ENCODE measurements at regions not wholly inside any gene's neighbourhood (a gene's known extent, or its start where the extent isn't known, plus 50 kb on each side); places are given as distances from the start of the nearest gene placed in this dataset.

DNA sequence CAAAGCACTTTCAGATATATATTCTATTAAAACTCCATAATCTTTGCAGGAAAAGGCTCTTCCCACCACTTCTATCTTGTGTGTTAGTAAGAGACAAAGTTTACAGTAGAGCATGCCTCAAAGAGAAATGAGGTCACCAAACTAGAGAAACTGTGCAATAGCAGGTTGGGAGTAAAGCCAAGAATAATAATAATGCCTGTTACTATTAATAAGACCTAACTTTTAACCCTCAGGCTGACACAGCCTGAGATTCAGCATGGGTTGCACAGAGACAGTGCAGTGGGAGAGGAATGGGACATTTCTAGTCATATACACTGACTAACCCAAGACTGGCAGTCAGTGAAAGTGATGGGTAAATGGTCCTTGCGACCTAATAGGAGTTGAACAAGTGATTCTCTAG lies 320.2 kb upstream of the NFIA start:
- Histone ChIP-seq H3K9me3 (ENCODE audit: control insufficient read depth, insufficient read depth, low read depth, low read length) (no peaks in the 10 kb centered on the region), H3K4me1 (ENCODE audit: control insufficient read depth, insufficient read depth, low read length) (no peaks in the 10 kb centered on the region), H3K36me3 (ENCODE audit: control insufficient read depth in 2 of 2, insufficient read depth in 1 of 2, low read length in 2 of 2) (no peaks in the 10 kb centered on the region), H3K4me3 (ENCODE audit: low read depth, low read length) (no peak overlapping the region), H3K27ac (ENCODE audit: extremely low read depth, low read depth, low read length) (no peak overlapping the region)
- ChIA-PET CTCF (interaction anchor here (1.2 kb wide), 1 partner anchor 786 kb away, joined by 4 read pairs; no protein-coding TSS in a partner anchor), POLR2A (no interaction called here)
- TF ChIP-seq KLF16 (tag by site-specific recombination; IDR thresholded peaks at IDR 0.05) (no peak), ZNF747 (tag by site-specific recombination; IDR thresholded peaks at IDR 0.05) (no peak)
- TF ChIP-seq, protein P1, sequence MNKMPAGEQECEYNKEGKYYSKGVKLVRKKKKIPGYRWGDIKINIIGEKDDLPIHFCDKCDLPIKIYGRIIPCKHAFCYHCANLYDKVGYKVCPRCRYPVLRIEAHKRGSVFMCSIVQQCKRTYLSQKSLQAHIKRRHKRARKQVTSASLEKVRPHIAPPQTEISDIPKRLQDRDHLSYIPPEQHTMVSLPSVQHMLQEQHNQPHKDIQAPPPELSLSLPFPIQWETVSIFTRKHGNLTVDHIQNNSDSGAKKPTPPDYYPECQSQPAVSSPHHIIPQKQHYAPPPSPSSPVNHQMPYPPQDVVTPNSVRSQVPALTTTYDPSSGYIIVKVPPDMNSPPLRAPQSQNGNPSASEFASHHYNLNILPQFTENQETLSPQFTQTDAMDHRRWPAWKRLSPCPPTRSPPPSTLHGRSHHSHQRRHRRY (tag by site-specific recombination; IDR thresholded peaks at IDR 0.05) = no peak

- Histone ChIP-seq H3K4me1 (ENCODE audit: control insufficient read depth, insufficient read depth, low read length) (no peaks in the 10 kb centered on the region), H3K27ac (ENCODE audit: extremely low read depth, low read depth, low read length) (no peak overlapping the region), H3K9me3 (ENCODE audit: control insufficient read depth, insufficient read depth, low read depth, low read length) (no peaks in the 10 kb centered on the region), H3K4me3 (ENCODE audit: low read depth, low read length) (no peak overlapping the region), H3K36me3 (ENCODE audit: control insufficient read depth in 2 of 2, insufficient read depth in 1 of 2, low read length in 2 of 2) (no peaks in the 10 kb centered on the region)
- ChIA-PET CTCF (interaction anchor here (1.1 kb wide), 1 partner anchor 783 kb away, joined by 5 read pairs; no protein-coding TSS in a partner anchor), POLR2A (no interaction called here)
- TF ChIP-seq ZNF791 (tag by site-specific recombination; IDR thresholded peaks at IDR 0.05) (no peak), ZNF302 (tag by site-specific recombination; IDR thresholded peaks at IDR 0.05; ENCODE audit: low read depth) (no peak), AEBP2 (tag by site-specific recombination; IDR thresholded peaks at IDR 0.05; ENCODE audit: borderline replicate concordance) (no peak), MYNN (tag by site-specific recombination; IDR thresholded peaks at IDR 0.05; ENCODE audit: borderline replicate concordance) (no peak), ZNF311 (tag by site-specific recombination; IDR thresholded peaks at IDR 0.05; ENCODE audit: borderline replicate concordance) (no peak), ZNF366 (tag by site-specific recombination; conservative IDR thresholded peaks at IDR 0.05) (no peak), ZNF621 (tag by site-specific recombination; IDR thresholded peaks at IDR 0.05) (no peak), REST (tag by site-specific recombination; IDR thresholded peaks at IDR 0.05) (no peak), PRDM10 (tag by site-specific recombination; IDR thresholded peaks at IDR 0.05) (no peak), ZNF629 (tag by site-specific recombination; IDR thresholded peaks at IDR 0.05) (no peak), BCL11B (tag by site-specific recombination; IDR thresholded peaks at IDR 0.05; ENCODE audit: low read depth) (no peak), ZNF677 (tag by site-specific recombination; IDR thresholded peaks at IDR 0.05) (no peak), ZBTB26 (tag by site-specific recombination; optimal IDR thresholded peaks at IDR 0.05) (no peak), ZNF473 (tag by site-specific recombination; IDR thresholded peaks at IDR 0.05) (no peak)
- TF ChIP-seq, protein P2, sequence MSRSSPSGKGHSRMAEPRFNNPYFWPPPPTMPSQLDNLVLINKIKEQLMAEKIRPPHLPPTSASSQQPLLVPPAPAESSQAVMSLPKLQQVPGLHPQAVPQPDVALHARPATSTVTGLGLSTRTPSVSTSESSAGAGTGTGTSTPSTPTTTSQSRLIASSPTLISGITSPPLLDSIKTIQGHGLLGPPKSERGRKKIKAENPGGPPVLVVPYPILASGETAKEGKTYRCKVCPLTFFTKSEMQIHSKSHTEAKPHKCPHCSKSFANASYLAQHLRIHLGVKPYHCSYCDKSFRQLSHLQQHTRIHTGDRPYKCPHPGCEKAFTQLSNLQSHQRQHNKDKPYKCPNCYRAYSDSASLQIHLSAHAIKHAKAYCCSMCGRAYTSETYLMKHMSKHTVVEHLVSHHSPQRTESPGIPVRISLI (tag by site-specific recombination; IDR thresholded peaks at IDR 0.05) = no peak
- TF ChIP-seq, protein P3, sequence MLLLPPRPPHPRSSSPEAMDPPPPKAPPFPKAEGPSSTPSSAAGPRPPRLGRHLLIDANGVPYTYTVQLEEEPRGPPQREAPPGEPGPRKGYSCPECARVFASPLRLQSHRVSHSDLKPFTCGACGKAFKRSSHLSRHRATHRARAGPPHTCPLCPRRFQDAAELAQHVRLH (tag by site-specific recombination; IDR thresholded peaks at IDR 0.05) = no peak
- TF ChIP-seq, protein P4, sequence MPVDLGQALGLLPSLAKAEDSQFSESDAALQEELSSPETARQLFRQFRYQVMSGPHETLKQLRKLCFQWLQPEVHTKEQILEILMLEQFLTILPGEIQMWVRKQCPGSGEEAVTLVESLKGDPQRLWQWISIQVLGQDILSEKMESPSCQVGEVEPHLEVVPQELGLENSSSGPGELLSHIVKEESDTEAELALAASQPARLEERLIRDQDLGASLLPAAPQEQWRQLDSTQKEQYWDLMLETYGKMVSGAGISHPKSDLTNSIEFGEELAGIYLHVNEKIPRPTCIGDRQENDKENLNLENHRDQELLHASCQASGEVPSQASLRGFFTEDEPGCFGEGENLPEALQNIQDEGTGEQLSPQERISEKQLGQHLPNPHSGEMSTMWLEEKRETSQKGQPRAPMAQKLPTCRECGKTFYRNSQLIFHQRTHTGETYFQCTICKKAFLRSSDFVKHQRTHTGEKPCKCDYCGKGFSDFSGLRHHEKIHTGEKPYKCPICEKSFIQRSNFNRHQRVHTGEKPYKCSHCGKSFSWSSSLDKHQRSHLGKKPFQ (tag by site-specific recombination; IDR thresholded peaks at IDR 0.05) = no peak
These were observed 323.1 kb upstream of the NFIA start for GRCh38 chr1:60759291-60759690.

Data from HEK293 (cell line).